MCF 10A (cell line): ENCODE measurements at regions not wholly inside any gene's neighbourhood (a gene's known extent, or its start where the extent isn't known, plus 50 kb on each side); places are given as distances from the start of the nearest gene placed in this dataset.

Source experiments
- BruUV-seq: library from RNA; stranded (reverse); fragments of 400-500 nt; replicated peaks from 2 replicates; lab custom pipeline; 2021; lab: Mats Ljungman, UMichigan
- CTCF ChIA-PET: fragments of 300-600 bp; sonication (Branson Sonifier 250); formaldehyde crosslinking; extraction: SDS; loops from one replicate; lab custom pipeline; 2021; ENCODE audit warnings: antibody characterized with exemption, inconsistent platforms; lab: Yijun Ruan, JAX
- POLR2A ChIA-PET: fragments of 300-600, 350-650 bp; sonication (Branson Sonifier 250); formaldehyde crosslinking; extraction: SDS; loops from one replicate; lab custom pipeline; 2020; ENCODE audit warnings: antibody characterized with exemption, inconsistent platforms; lab: Yijun Ruan, JAX
- DNase-seq: peaks from one replicate; pipeline ENCODE4 v3.0.0-alpha.2; 2018; ENCODE audit not compliant: unreplicated experiment
- H3K27ac Mint-ChIP-seq: one replicate; pipeline ENCODE4 v1.8.0; 2022; ENCODE audit warnings: mild to moderate bottlenecking, low read depth, mixed read lengths; ENCODE audit not compliant: unreplicated experiment
- H3K27me3 Mint-ChIP-seq: one replicate; pipeline ENCODE4 v1.8.0; 2022; ENCODE audit warnings: mixed read lengths; ENCODE audit not compliant: insufficient read depth, unreplicated experiment
- H3K36me3 Mint-ChIP-seq: one replicate; pipeline ENCODE4 v1.8.0; 2022; ENCODE audit warnings: mild to moderate bottlenecking, moderate library complexity, mixed read lengths; ENCODE audit not compliant: insufficient read depth, unreplicated experiment
- H3K4me1 Mint-ChIP-seq: one replicate; pipeline ENCODE4 v1.8.0; 2022; ENCODE audit warnings: mixed read lengths; ENCODE audit not compliant: insufficient read depth, unreplicated experiment
- H3K4me3 Mint-ChIP-seq: one replicate; pipeline ENCODE4 v1.8.0; 2022; ENCODE audit warnings: mild to moderate bottlenecking, moderate library complexity, mixed read lengths; ENCODE audit not compliant: unreplicated experiment
- H3K9me3 Mint-ChIP-seq: one replicate; pipeline ENCODE4 v1.8.0; 2022; ENCODE audit warnings: mixed read lengths; ENCODE audit not compliant: unreplicated experiment
- intact Hi-C: fragments of 100-400 bp; cut with micrococcal nuclease; formaldehyde crosslinking; loops from 2 replicates; pipeline ENCODE4 v1.14.1; 2022
- TF ChIP-seq, protein P1 (sequence below): fragments of 200-600 bp; IDR thresholded peaks from one replicate; pipeline ENCODE4 v1.8.0; 2022; ENCODE audit warnings: antibody characterized with exemption, mild to moderate bottlenecking; ENCODE audit not compliant: unreplicated experiment

DNA sequence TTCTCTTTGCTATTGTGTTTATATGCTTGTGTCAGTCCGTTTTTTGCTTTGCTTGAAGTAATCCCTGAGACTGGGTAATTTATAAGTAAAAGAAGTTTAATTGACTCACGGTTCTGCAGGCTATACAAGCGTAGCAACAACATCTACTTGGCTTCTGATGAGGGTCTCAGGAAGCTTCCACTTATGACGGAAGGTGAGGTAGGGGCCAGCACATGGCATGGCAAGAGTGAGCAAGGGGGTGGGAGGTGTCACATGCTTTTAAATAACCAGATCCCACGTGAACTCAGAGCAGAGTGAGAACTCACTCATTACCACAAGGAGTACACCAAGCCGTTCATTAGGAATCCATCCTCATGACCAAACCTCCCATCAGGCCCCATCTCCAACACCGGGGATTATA lies 540.3 kb downstream of the TDRD15 start:
- Mint-ChIP-seq H3K4me1 (no peaks in the 10 kb centered on the region), H3K9me3 (peaks cover 16% of the 10 kb centered on the region), H3K4me3 (no peak overlapping the region), H3K27ac (no peak overlapping the region), H3K36me3 (no peaks in the 10 kb centered on the region), H3K27me3 (no peaks in the 10 kb centered on the region)
- DNase-seq = no peak
- ChIA-PET CTCF (interaction anchor here (1.1 kb wide), 1 partner anchor 11 kb away, joined by 3 read pairs; no protein-coding TSS in a partner anchor), POLR2A (no interaction called here)
- no TSS peak for BruUV-seq
- TF ChIP-seq, protein P1, sequence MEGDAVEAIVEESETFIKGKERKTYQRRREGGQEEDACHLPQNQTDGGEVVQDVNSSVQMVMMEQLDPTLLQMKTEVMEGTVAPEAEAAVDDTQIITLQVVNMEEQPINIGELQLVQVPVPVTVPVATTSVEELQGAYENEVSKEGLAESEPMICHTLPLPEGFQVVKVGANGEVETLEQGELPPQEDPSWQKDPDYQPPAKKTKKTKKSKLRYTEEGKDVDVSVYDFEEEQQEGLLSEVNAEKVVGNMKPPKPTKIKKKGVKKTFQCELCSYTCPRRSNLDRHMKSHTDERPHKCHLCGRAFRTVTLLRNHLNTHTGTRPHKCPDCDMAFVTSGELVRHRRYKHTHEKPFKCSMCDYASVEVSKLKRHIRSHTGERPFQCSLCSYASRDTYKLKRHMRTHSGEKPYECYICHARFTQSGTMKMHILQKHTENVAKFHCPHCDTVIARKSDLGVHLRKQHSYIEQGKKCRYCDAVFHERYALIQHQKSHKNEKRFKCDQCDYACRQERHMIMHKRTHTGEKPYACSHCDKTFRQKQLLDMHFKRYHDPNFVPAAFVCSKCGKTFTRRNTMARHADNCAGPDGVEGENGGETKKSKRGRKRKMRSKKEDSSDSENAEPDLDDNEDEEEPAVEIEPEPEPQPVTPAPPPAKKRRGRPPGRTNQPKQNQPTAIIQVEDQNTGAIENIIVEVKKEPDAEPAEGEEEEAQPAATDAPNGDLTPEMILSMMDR = no peak
- intact Hi-C loops = no loop called here

DNA sequence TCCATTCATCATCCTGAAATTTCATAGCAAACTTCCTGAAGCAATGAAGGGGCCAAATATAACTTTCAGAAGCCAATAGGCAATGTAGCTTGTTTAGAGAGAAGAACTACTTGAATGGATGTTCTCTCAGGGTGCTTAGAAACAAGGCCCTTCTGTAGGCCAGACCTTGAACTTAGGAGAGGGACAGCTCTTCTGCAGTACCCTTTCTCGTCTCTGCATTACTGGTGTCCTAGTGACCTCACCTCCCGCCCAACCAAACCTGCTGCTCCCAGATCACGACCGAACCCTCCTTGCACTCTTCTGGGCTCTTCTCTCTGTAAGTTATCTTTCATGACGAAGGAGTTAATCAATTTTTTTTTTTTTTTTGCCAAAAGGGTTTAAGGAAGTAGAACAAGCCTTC lies 543.9 kb downstream of the TDRD15 start:
- no peaks in the 10 kb centered on the region for H3K27me3 Mint-ChIP-seq
- POLR2A ChIA-PET = no interaction called here
- DNase-seq = no peak
- H3K4me1 Mint-ChIP-seq = no peaks in the 10 kb centered on the region
- H3K36me3 Mint-ChIP-seq = no peaks in the 10 kb centered on the region
- TF ChIP-seq, protein P1 = no peak
- H3K9me3 Mint-ChIP-seq = peaks cover 20% of the 10 kb centered on the region
- intact Hi-C loops = no loop called here
- no peak overlapping the region for H3K4me3 Mint-ChIP-seq
- H3K27ac Mint-ChIP-seq = no peak overlapping the region
- CTCF ChIA-PET = no interaction called here
- BruUV-seq = no TSS peak

DNA sequence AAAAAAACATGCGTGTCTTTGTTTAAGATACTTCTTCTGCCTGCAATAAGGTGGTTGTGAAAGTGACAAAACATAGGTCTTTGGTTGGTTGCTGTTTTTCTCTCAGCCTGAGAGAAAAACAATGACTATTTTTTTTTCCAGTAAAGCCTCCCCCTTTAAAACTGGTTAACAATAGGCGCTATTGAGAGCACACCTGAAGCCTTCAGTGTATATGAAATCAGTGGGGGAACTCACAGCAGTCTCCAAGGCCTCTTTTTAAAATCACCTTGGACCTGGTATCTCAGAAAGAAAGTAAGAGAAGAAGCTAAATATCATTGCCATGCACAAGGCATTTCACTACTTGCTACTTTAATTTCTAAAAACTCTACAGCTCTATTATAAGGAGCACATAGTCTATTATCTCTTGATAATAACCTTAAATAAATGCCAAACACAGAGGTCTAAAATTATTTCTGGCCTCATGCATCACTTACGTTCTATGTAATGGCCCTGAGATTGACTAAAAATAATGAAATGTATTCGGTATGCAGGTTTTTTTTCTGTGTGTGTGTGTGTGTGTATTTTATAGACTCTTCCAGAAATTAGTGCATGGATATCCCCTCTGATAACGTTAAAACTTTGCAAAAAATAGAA lies 544.4 kb downstream of the TDRD15 start:
- no peak for DNase-seq
- H3K4me1 Mint-ChIP-seq = no peaks in the 10 kb centered on the region
- H3K27me3 Mint-ChIP-seq = no peaks in the 10 kb centered on the region
- TF ChIP-seq, protein P1 = no peak
- no peak overlapping the region for H3K27ac Mint-ChIP-seq
- no peak overlapping the region for H3K4me3 Mint-ChIP-seq
- no TSS peak for BruUV-seq
- no peaks in the 10 kb centered on the region for H3K36me3 Mint-ChIP-seq
- intact Hi-C loops = no loop called here
- CTCF ChIA-PET = no interaction called here
- POLR2A ChIA-PET = interaction anchor here (0.6 kb wide), 1 partner anchor 337 kb away, joined by 3 read pairs; no protein-coding TSS in a partner anchor
- peaks cover 20% of the 10 kb centered on the region for H3K9me3 Mint-ChIP-seq

DNA sequence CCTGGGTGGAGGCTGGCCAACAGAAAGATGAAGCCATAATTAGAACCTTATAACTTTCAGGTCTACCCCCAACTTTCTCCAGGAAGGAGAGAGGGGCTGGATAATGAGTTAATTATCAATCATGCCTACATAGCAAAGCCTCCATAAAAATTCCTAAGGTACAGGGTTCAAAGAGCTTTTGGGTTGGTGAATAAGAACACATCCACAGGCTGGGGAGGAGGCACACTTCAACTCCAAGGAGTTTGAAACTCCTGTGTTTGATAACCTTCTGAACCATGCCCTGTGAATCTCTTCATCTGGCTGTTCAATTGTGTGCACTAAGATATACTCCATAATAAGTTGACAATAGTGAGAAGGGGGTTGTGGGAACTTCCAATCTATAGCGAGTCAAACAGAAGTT lies 552.3 kb downstream of the TDRD15 start:
- ChIA-PET POLR2A (no interaction called here), CTCF (no interaction called here)
- Mint-ChIP-seq H3K4me3 (no peak overlapping the region), H3K4me1 (no peaks in the 10 kb centered on the region), H3K9me3 (peaks cover 9% of the 10 kb centered on the region), H3K27me3 (no peaks in the 10 kb centered on the region), H3K27ac (no peak overlapping the region), H3K36me3 (no peaks in the 10 kb centered on the region)
- BruUV-seq = no TSS peak
- intact Hi-C loops = no loop called here
- no peak for DNase-seq
- TF ChIP-seq, protein P1 = no peak
